HG03103 (cell line): ENCODE measurements at regions not wholly inside any gene's neighbourhood (a gene's known extent, or its start where the extent isn't known, plus 50 kb on each side); places are given as distances from the start of the nearest gene placed in this dataset.

Source experiments
- ATAC-seq: cut with Tn5 transposase; IDR thresholded peaks from one replicate; pipeline ENCODE4 v1.9.1; 2021; ENCODE audit warnings: low read depth; ENCODE audit not compliant: unreplicated experiment

GRCh38 chr18:27707201-27707600 is 469.7 kb downstream of the CDH2 start:
- ATAC-seq = no peak

DNA sequence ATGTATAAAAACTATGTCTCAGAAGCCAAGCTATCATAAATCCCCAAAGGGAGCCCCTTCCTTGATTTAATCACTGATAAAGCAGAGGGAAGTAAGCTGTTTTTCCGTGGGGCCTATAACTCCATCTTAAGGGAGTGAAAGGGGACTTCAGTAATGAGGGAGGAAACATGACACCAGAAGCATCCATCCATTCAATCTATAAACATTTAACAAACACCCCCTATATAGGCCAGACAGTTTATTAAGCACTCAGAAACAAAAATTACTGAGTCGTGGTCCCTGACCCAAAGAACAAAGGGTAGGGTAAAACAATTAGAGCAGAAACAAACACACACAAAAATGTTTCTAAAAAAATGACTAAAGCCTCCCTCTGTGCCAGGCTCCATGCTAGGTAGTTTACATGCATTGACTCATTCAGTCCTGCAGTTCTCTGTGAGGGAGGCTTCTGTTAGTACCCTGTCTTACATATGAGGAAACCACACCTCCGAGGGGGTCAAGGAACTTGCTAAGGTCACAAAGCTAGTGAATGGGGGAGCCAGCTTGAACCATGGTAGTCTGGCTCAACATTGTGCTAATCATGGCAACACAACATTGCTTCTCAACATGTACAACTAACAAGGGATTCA is 472.1 kb downstream of the CDH2 start:
- no peak for ATAC-seq

- no peak for ATAC-seq
Measured at GRCh38 chr18:27699137-27699536, 477.8 kb downstream of the CDH2 start.

- ATAC-seq = no peak
Measured at GRCh38 chr18:27696148-27696547, 480.8 kb downstream of the CDH2 start.

- ATAC-seq = no peak
Measured at GRCh38 chr18:27695503-27695902, 481.4 kb downstream of the CDH2 start.

DNA sequence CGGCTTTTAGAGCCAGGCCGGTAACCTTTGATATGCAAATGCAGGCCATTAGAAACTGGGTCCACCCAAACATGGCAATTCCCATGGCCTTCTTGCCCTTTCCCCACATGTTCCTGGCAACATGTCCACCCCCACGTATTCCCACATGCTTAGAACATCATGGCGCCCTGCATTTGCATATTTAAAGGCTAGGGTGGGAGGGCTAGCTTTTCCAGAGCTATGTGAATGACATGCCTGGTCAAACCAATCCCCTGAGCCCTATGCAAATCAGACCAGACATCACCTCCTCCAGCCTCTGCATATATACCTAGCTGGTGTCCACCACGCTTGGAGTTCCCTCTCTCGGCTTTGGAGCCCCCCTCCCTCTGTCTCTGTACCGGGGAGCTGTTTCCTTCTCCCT is 481.9 kb downstream of the CDH2 start:
- no peak for ATAC-seq

GRCh38 chr18:27688581-27688980 is 488.3 kb downstream of the CDH2 start:
- ATAC-seq = no peak

GRCh38 chr18:27687351-27687979 is 489.5 kb downstream of the CDH2 start:
- ATAC-seq = no peak

- no peak for ATAC-seq
Measured at GRCh38 chr18:27685807-27686412, 491.0 kb downstream of the CDH2 start.

DNA sequence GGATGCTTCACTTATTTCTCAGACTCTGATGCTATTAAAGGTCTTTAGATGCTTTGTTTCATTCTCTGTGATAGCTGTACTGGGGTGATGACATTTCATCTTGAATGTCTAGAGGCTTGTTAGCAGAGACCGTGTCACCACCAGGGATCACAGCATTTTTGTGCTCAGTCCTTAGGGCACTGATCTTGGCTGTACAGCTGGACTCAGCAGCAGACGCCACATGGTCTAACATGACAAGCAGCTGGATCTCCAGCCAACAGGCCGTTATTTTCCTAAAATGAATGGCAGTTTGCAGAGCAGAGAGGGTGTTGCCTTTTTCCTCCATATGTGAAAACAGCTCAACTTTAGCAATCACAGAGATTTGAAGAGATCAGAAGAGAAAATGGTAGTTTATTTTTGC is 491.8 kb downstream of the CDH2 start:
- ATAC-seq = no peak

DNA sequence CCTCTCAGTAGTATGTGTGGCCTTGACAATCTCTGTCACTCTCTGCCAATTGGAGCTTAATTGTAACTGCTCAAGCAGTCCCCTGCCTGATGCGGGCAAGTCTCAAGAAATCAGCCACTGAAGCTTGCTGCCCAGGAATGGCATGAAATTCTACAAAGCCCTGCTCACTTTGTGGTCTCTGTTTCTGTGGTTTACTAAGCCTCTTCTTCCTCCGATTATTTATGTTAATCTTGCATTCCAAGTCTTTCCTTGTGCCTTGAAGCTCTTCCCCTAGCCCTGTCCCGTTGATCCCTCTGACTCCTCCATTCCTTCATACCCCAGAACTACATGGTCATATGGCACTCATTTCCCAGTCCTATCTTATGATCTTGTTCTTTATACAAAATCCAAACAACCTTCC is 489.3 kb upstream of the CHST9 start:
- ATAC-seq = no peak

DNA sequence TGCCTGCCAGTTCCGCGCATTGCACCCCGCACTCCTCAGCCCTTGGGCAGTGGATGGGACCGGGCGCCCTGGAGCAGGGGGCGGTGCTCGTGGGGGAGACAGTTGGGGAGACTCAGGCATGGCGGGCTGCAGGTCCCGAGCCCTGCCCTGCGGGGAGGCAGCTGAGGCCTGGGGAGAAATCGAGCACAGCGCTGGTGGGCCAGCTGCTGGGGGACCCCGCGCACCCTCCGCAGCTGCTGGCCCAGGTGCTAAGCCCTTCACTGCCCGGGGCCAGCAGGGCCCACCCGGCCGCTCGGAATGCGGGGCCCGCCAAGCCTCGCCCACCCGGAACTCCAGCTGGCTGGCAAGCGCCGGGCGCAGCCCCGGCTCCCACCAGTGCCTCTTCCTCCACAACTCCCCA is 488.8 kb upstream of the CHST9 start:
- no peak for ATAC-seq

DNA sequence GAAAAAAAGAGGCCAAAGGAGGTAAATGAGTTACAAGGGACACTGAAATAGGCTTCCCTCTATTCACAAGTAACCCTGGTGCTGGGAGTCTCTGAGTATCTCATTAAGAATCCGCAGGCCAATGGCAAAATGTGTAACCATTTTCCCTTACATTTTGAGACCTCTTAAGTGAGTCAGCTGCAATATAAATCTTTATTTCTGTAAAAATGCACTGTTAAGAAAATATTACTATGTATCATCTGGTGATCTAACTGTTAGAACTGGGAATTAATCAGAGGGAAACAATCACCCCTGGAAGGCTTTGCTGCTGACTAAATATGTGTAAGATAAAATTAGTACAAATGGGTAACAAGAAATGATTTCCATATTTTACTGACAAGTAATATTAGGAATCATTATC is 483.1 kb upstream of the CHST9 start:
- ATAC-seq = no peak

- no peak for ATAC-seq
Measured at GRCh38 chr18:27667064-27667463, 482.0 kb upstream of the CHST9 start.

DNA sequence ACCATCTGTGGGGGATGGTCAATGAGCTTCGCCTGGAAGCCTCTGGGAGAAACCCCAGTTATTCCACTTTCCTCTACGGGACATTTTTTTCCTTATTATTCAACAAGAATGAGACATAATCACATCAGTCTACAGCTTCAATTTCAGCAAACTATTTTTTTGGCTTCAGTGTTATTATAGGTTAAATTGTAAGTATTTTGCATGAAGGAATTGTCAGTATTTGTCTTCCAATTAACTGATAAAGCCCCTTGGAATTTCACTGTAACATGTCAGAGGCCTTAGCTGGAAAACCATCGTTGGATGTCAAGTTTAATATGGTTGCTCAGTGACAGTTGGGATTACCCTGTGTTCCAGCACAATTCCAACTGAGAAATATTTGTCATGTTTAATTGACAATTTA is 480.9 kb upstream of the CHST9 start:
- no peak for ATAC-seq

DNA sequence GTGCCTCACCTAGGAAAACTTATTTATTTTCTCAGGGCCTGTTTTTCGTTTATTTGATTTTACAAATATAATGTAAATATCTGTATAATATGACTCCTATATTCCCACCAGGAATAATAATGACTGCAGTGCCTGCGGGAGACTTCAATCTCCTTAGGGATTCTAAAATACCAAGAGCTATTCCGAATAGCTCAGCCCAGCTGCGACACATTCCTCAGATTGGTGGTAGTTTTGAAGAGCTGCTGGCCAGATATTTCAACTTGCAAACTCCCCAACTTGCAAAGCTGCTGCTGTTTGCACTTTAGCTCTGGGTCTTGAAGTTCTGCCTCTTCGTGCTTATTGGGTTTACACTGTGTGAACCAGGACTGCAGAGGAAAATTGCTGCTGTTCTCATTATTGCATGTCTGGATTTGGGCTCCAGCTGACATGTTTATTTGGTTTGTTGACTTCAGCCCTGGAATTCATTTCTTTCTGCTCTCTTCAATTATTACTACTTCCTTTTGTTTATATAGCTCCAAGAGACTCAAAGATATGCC is 480.2 kb upstream of the CHST9 start:
- ATAC-seq = no peak

- ATAC-seq = no peak
Measured at GRCh38 chr18:27662949-27663348, 477.8 kb upstream of the CHST9 start.

GRCh38 chr18:27662537-27662936 is 477.4 kb upstream of the CHST9 start:
- ATAC-seq = no peak

DNA sequence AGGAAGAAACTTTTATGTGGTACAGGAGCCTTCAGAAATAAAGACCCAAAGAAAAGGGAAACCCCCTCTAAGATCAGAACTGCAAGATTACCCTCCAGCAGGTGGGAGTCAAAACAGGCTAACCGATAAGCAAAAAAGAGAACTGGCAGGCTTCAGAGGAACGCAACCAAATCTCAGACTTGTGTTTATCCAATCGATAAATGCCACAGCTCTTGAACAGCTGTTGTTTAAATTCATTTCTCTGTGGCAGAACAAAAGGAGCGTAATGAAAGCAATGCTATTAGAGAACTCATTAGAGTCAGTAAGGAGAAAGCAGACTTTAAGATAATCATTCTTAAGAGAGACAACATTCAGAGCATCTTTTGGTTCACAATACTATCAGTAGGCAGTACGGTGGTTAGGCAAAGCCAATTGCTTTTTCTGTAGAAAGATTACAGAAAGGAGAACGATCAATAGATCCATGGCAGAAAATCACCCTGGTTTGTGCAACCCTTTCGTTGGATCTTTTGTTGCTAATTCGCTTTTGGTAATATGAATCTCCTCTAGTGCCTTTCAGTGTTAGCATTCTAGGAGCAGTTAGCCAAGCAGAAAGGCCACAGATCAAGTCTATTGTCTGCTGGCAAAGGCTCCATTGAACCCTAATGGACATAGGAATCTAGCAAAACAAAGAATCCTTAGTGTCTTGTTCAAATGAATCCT is 476.4 kb upstream of the CHST9 start:
- no peak for ATAC-seq

DNA sequence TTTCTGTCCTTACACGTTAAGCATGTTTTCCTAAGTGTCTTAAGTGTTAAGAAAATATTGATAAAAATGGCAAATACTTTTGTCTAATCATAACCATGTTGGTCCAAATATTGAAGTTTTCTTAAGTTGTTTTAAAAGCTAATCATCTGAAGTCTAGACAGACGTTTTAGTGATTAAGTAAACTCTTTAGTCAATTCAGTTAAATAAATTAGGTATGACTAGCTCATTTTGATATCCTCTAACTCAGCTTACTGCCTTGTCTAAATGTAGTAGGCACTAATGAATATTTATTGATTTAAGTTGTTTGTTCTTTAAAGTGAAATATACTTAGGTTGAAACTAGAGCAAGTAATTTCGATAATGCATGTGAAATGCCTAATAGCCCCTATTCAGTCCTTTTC is 471.8 kb upstream of the CHST9 start:
- no peak for ATAC-seq

DNA sequence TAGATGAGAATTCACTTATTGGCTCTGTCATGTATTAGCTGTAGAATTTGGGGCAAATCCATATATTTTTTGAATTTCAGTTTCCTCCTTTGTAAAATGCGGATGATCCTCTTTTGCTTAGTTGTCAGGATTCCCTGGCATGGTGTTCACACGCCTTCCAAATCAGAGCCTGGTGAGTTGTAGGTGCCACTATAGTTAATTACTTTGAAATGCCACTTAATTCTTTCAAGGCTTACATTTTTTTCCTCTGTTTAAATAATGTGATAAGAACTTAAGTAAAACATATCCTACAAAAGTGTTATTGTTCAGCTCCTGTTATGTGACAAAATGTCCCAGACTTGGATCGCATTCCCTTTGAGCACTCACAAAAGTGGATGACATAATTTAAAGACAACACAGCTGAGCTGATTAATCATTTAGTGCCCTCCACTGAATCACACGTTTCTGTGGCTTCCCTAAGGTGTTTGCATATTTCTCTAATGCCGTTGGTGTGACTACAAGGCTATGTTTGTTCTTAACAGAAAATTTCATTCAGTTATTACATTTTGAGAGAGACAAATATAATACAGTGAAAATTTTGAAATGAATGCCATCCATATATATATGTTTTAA is 471.2 kb upstream of the CHST9 start:
- ATAC-seq = no peak
